H9 (cell line): ENCODE measurements at regions not wholly inside any gene's neighbourhood (a gene's known extent, or its start where the extent isn't known, plus 50 kb on each side); places are given as distances from the start of the nearest gene placed in this dataset.

Source experiments
- DNase-seq: peaks from one replicate; pipeline ENCODE4 v3.0.0-alpha.2; 2017
- H2AFZ ChIP-seq: one replicate; pipeline ENCODE4 v1.6.1; 2013; ENCODE audit warnings: mild to moderate bottlenecking, low read length, control low read depth, moderate library complexity
- H2AK5ac ChIP-seq: 2 replicates; pipeline ENCODE4 v1.6.1; 2013; ENCODE audit warnings: low read length, control low read depth, mixed read lengths; ENCODE audit not compliant: insufficient read length
- H2BK120ac ChIP-seq: one replicate; pipeline ENCODE4 v1.6.1; 2013; ENCODE audit warnings: low read depth, mild to moderate bottlenecking, low read length, control low read depth, inconsistent platforms; ENCODE audit not compliant: poor library complexity, severe bottlenecking
- H2BK12ac ChIP-seq: 2 replicates; pipeline ENCODE4 v1.6.1; 2013; ENCODE audit warnings: low read length, control low read depth, mixed read lengths, low read depth; ENCODE audit not compliant: insufficient read length
- H2BK15ac ChIP-seq: 2 replicates; pipeline ENCODE4 v1.6.1; 2013; ENCODE audit warnings: low read depth, low read length, control low read depth
- H2BK20ac ChIP-seq: one replicate; pipeline ENCODE4 v1.6.1; 2013; ENCODE audit warnings: low read depth, mild to moderate bottlenecking, low read length, control low read depth, inconsistent platforms; ENCODE audit not compliant: poor library complexity, severe bottlenecking
- H2BK5ac ChIP-seq: 2 replicates; pipeline ENCODE4 v1.6.1; 2013; ENCODE audit warnings: low read length, control low read depth, mixed read lengths; ENCODE audit not compliant: insufficient read length
- H3K14ac ChIP-seq: 2 replicates; pipeline ENCODE4 v1.6.1; 2013; ENCODE audit warnings: low read length, control low read depth; ENCODE audit not compliant: insufficient read depth
- H3K18ac ChIP-seq: 2 replicates; pipeline ENCODE4 v1.6.1; 2013; ENCODE audit warnings: low read depth, mild to moderate bottlenecking, mixed read lengths, low read length, control low read depth; ENCODE audit not compliant: insufficient read length
- H3K23ac ChIP-seq: 2 replicates; pipeline ENCODE4 v1.6.1; 2013; ENCODE audit warnings: low read length, control low read depth, mixed read lengths, low read depth; ENCODE audit not compliant: insufficient read length
- H3K23me2 ChIP-seq: 2 replicates; pipeline ENCODE4 v1.6.1; 2013; ENCODE audit warnings: low read depth, mild to moderate bottlenecking, mixed read lengths, low read length, control low read depth; ENCODE audit not compliant: insufficient read length, poor library complexity, severe bottlenecking
- H3K27ac ChIP-seq: 2 replicates; pipeline ENCODE4 v1.5.1; 2013; ENCODE audit warnings: low read length, control low read depth, mixed read lengths, low read depth; ENCODE audit not compliant: insufficient read length
- H3K27me3 ChIP-seq: 2 replicates; pipeline ENCODE4 v1.6.1; 2013; ENCODE audit warnings: low read length, control low read depth, inconsistent platforms; ENCODE audit not compliant: insufficient read depth
- H3K4ac ChIP-seq: 2 replicates; pipeline ENCODE4 v1.6.1; 2013; ENCODE audit warnings: low read depth, mild to moderate bottlenecking, control low read depth, inconsistent platforms, low read length, moderate library complexity
- H3K4me1 ChIP-seq: 2 replicates; pipeline ENCODE4 v1.6.1; 2013; ENCODE audit warnings: low read length, control low read depth, inconsistent platforms; ENCODE audit not compliant: insufficient read depth
- H3K4me2 ChIP-seq: 2 replicates; pipeline ENCODE4 v1.6.1; 2013; ENCODE audit warnings: low read length, control low read depth, mixed read lengths; ENCODE audit not compliant: insufficient read length, insufficient read depth
- H3K56ac ChIP-seq: 2 replicates; pipeline ENCODE4 v1.6.1; 2013; ENCODE audit warnings: low read depth, mild to moderate bottlenecking, mixed read lengths, low read length, control low read depth; ENCODE audit not compliant: insufficient read length
- H3K79me1 ChIP-seq: 2 replicates; pipeline ENCODE4 v1.6.1; 2013; ENCODE audit warnings: low read depth, mild to moderate bottlenecking, moderate library complexity, low read length, control low read depth, inconsistent platforms; ENCODE audit not compliant: insufficient read depth, poor library complexity, severe bottlenecking
- H3K79me2 ChIP-seq: 2 replicates; pipeline ENCODE4 v1.6.1; 2013; ENCODE audit warnings: low read length, control low read depth, inconsistent platforms; ENCODE audit not compliant: insufficient read depth
- H3K9ac ChIP-seq: 2 replicates; pipeline ENCODE4 v1.6.1; 2013; ENCODE audit warnings: low read length, control low read depth, mixed read lengths; ENCODE audit not compliant: insufficient read length; ENCODE audit errors: extremely low read depth
- H3K9me3 ChIP-seq: one replicate; pipeline ENCODE4 v1.6.1; 2013; ENCODE audit warnings: low read depth, low read length, inconsistent platforms; ENCODE audit not compliant: control insufficient read depth
- H3T11ph ChIP-seq: one replicate; pipeline ENCODE4 v1.6.1; 2013; ENCODE audit warnings: mild to moderate bottlenecking, low read length, control low read depth, inconsistent platforms
- H4K20me1 ChIP-seq: one replicate; pipeline ENCODE4 v1.6.1; 2013; ENCODE audit not compliant: control insufficient read depth, insufficient read length, insufficient read depth
- H4K5ac ChIP-seq: 2 replicates; pipeline ENCODE4 v1.6.1; 2013; ENCODE audit warnings: low read depth, mild to moderate bottlenecking, mixed read lengths, low read length, control low read depth; ENCODE audit not compliant: insufficient read length
- H4K8ac ChIP-seq: replicated peaks from 2 replicates; pipeline ENCODE4 v1.6.1; 2013; ENCODE audit warnings: low read length, control low read depth, mixed read lengths, low read depth; ENCODE audit not compliant: insufficient read length
- H4K91ac ChIP-seq: 2 replicates; pipeline ENCODE4 v1.6.1; 2013; ENCODE audit warnings: low read depth, mild to moderate bottlenecking, moderate library complexity, mixed read lengths, low read length, control low read depth; ENCODE audit not compliant: insufficient read length
- H3K27ac Mint-ChIP-seq, 3 experiments: 2 replicates in 2 of 3; 3 replicates in 1 of 3; pipeline ENCODE4 v1.8.0; 2020 to 2021; ENCODE audit warnings: mixed read lengths in 3 of 3, mild to moderate bottlenecking in 1 of 3, moderate library complexity in 1 of 3
- H3K27me3 Mint-ChIP-seq: 2 replicates; pipeline ENCODE4 v1.8.0; 2021; ENCODE audit warnings: low read depth, mild to moderate bottlenecking, moderate library complexity, mixed read lengths
- H3K36me3 Mint-ChIP-seq, 3 experiments: 2 replicates in 2 of 3; 3 replicates in 1 of 3; pipeline ENCODE4 v1.8.0; 2020 to 2021; ENCODE audit warnings: low read depth in 3 of 3, mixed read lengths in 3 of 3; ENCODE audit not compliant: insufficient read depth in 1 of 3
- H3K4me1 Mint-ChIP-seq, 2 experiments: 2 replicates each; pipeline ENCODE4 v1.8.0; 2020; ENCODE audit warnings: mixed read lengths in 2 of 2
- H3K4me3 Mint-ChIP-seq, 2 experiments: 2 replicates in 1 of 2; 3 replicates in 1 of 2; pipeline ENCODE4 v1.8.0; 2020 to 2021; ENCODE audit warnings: mild to moderate bottlenecking in 2 of 2, mixed read lengths in 2 of 2, moderate library complexity in 1 of 2
- H3K9me3 Mint-ChIP-seq, 2 experiments: 2 replicates in 1 of 2; 3 replicates in 1 of 2; pipeline ENCODE4 v1.8.0; 2020; ENCODE audit warnings: mild to moderate bottlenecking in 2 of 2, mixed read lengths in 2 of 2, moderate library complexity in 1 of 2
- CTCF ChIP-seq: fragments of 200-600 bp; sonication (generic); conservative IDR thresholded peaks from 3 replicates; pipeline ENCODE4 v1.8.0; 2021; ENCODE audit warnings: antibody characterized with exemption, mild to moderate bottlenecking
- WGBS: extraction: QIAGEN DNeasy Blood & Tissue Kit; methylation state at CpG from one replicate; pipeline ENCODE4 v1.1.7; 2013; ENCODE audit warnings: missing lambda C conversion rate, low lambda C conversion rate, mixed read lengths; ENCODE audit not compliant: insufficient read length; ENCODE audit errors: extremely low coverage; 5-methylcytosine and 5-hydroxymethylcytosine counted together

GRCh38 chrX:13096728-13097127 is 52.3 kb upstream of the FAM9C start:
- no peak overlapping the region for H4K91ac ChIP-seq

More at GRCh38 chrX:13096728-13097127, 52.3 kb upstream of the FAM9C start:
- Histone ChIP-seq H4K5ac (no peak overlapping the region), H3K56ac (no peak overlapping the region), H2BK5ac (no peak overlapping the region), H3K23ac (no peak overlapping the region), H4K8ac (no peak overlapping the region), H3K23me2 (no peaks in the 10 kb centered on the region), H3K14ac (no peak overlapping the region), H2AK5ac (no peak overlapping the region), H3K79me2 (no peaks in the 10 kb centered on the region), H3K9me3 (peaks cover 14% of the 10 kb centered on the region), H2BK15ac (no peak overlapping the region), H3K27ac (no peak overlapping the region), H3K79me1 (no peaks in the 10 kb centered on the region), H3K27me3 (no peaks in the 10 kb centered on the region), H3K4me1 (no peaks in the 10 kb centered on the region; the same call in 1 of the 2 replicates), H3K9ac (no peak overlapping the region), H2AFZ (no peak overlapping the region), H2BK20ac (no peak overlapping the region), H2BK120ac (no peak overlapping the region), H2BK12ac (no peak overlapping the region), H3K4me2 (no peak overlapping the region), H3K4ac (no peak overlapping the region), H3K18ac (no peak overlapping the region), H4K20me1 (no peaks in the 10 kb centered on the region), H3T11ph (no peak overlapping the region)
- Mint-ChIP-seq H3K9me3 (peaks cover 52 to 66% of the 10 kb centered on the region in 2 experiments), H3K27me3 (no peaks in the 10 kb centered on the region), H3K27ac (no peak overlapping the region), H3K4me3 (no peak overlapping the region), H3K4me1 (peaks cover 7 to 9% of the 10 kb centered on the region in 2 experiments; a peak in 3 of 4 replicates), H3K36me3 (peaks cover 6 to 13% (median 10%) of the 10 kb centered on the region in 3 experiments; a peak in 5 of 7 replicates)
- no peak for DNase-seq
- TF ChIP-seq CTCF, result no peak
- no CpG with 5 or more reads among the region's 2 CpGs for WGBS
